G401.6 (cell line): ENCODE measurements at regions not wholly inside any gene's neighbourhood (a gene's known extent, or its start where the extent isn't known, plus 50 kb on each side); places are given as distances from the start of the nearest gene placed in this dataset.
"Not testable (repeated sequence)": the region's sequence is repeated elsewhere in the genome, so short reads cannot be mapped to it uniquely, and the experiment has no call there.

ENCODE experiments used
- FAIRE-seq: peaks from 2 replicates; lab custom pipeline; 2012; peaks lifted over from hg19 to GRCh38; lab: Jason Lieb, UNC

DNA sequence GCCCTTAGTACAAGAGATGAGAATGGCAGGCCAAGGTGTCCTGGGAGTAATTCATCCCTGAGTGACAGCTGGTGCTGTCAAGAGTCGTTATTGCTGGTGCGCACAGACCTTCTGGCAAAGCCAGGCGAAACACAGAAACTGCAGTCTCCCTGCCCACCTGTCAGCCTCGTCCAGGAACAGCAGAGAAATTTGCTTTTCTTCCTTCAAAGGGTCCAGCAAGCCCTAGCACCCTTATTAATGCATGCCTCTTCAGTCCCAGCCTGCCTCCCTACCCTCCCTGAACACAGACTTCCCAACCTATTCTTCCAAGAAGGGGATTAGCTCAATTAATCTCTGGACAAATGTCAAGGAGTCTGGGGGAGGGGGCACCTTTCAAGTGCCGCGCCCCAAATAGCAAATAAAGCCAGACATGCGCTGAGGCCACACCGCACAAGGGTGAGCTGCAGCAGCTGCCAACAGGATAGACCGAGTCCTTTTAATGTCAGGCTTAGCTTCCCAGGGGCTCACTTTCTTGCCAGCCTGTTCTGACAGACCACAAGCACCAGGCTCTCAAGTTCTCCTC, 250.7 kb upstream of the RASGEF1B start:
- no peak for FAIRE-seq

- no peak for FAIRE-seq
Measured at GRCh38 chr4:81715757-81716156, 244.1 kb upstream of the RASGEF1B start.

GRCh38 chr4:81715357-81715756, 243.7 kb upstream of the RASGEF1B start:
- FAIRE-seq = not testable (repeated sequence)

GRCh38 chr4:81714291-81714690, 242.6 kb upstream of the RASGEF1B start:
- no peak for FAIRE-seq

DNA sequence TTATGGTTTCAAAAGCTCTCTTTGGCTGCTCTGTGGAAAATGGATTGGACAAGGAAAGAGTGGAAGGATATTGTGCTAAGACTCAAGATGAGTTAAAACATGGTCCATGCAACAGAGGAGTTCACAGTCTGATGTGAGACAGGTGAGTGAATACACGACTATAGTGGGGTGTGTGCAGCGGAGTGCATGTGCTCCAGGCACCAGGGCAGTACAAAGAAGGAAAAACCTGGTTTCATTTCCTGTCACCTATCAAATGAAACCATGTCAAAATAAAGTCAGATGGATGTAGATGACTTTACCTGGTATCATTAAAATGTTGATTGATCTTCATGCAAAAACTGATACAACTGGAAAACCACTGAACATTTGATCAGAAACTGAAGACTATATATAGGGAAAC, 241.0 kb upstream of the RASGEF1B start:
- no peak for FAIRE-seq

DNA sequence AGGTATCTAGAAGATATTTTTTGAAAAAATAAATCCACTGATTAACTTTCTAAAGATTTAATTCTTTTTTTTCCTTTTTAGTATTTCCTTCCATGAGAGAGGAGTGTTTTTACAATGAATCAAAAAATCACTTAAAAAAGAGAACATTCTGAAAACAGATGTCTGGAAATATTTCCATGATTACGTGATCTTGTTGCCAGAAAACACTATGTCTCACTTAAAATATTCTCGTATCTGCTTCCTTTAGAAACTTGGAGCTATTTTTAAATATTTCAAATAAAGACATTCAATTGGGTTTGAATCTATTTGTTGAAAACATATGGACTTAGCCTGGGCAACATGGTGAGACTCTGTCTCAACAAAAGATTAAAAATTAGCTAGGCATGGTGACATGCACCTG, 232.8 kb upstream of the RASGEF1B start:
- FAIRE-seq = no peak

DNA sequence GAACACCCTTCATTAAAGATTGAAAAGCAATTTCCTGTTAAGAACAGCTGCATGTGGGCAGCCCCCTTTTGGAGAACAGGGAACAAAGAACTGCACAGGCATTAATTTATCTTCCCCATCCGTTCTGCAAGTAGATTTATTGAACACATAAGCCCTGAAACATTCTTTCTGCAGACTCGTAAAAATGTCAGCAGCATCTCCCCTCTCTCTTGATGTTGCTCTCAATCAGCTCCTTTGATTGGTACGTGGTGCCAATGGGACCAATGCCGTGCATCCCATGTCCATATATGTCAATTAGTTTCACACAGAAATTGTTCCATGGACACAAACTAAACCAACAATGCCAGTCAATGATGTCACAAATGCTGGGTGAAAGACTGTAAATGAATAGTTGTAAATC, 228.5 kb upstream of the RASGEF1B start:
- no peak for FAIRE-seq

DNA sequence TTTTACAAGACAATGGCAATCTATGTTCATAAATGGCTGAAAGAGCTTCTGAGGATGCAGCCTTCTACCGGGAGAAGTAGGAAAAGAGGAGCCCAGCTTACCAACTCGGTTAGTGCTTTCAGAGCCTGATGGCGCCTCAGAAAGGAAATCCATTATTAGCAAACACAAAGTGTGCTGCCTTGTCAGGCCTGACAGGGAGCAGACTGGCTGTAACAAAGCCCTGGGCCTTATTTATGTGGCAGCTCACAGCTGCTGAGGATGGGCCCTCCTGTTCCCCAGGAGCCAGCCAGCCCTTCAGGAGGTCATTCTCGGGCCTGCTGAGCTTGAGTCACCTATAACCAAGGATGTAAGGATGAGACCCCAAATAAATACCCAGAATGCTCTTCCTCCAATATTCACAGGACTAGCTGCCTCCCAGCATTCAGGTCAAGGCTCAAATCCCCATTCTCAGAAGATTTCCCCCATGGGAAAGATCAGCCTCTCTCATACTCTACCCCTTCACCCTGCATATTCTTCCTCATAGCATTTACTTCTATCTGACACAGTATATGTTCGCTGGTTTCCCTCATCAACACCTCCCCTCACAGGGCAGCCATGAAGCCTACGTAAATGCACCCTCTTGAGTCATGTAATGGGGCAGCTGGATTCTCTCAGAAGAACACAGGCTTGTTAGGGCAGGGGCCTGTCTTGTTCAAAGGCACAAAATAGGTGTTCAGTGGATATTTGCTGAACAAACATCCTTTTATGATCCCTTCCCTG, 227.0 kb upstream of the RASGEF1B start:
- FAIRE-seq = no peak

- no peak for FAIRE-seq
Measured at GRCh38 chr4:81694176-81694913, 222.6 kb upstream of the RASGEF1B start.

DNA sequence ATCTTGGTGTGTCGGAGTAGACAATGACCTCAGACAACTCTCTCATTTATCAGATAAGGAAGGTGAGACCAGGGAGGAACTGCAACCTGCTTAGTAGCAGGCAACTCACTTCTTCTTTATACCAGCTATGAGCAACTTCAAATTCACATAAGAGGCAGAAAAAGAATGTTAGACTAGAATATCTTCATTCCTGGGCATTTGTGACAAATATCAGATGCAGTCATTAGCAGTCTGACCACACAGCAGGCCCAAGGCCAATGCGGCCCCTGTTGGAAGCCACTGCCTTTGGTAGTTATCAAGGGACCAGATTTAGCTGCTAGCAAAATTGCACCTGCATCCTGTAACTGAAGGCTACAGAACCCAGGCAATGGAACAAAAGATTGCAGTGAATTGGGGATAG, 219.2 kb upstream of the RASGEF1B start:
- no peak for FAIRE-seq

DNA sequence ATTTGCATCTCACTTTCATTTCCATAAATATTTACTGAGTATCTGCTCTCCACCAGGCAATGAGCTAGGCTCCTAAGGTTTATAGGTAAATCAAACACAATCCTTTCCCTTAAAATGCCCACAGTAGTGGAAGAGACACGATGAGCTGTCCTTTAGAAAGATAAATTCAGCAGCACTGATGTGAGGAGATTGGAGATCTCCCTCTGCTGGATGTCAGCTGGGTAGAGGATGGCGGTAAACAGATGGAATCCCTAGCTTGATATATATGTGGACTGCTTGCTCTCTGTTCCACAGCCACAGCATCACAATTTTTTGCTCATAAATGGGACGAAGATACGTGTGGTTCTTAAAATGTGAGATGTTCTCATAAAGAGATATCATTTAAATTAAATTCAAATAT, 216.4 kb upstream of the RASGEF1B start:
- FAIRE-seq = no peak

- no peak for FAIRE-seq
Measured at GRCh38 chr4:81687471-81687870, 215.8 kb upstream of the RASGEF1B start.

DNA sequence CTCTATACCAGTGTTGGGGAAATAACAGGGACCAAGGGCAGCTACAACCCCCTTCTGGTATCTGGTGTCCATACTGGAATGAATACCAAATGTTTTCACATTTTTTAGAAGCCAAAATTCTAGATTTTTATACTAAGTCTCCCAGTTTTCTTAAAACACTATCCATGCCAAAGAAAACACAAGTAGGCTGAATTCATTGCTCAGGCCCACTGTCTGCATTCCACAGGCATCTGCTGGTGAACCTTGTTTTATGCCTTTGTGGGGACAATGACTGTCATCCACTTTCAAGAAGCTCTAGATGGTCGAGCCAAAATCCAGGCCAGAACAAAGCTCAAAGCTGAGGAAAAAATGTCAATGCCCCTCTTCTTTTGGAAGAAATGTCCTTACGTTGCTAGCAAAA, 213.4 kb upstream of the RASGEF1B start:
- no peak for FAIRE-seq

- no peak for FAIRE-seq
Measured at GRCh38 chr4:81684352-81684751, 212.6 kb upstream of the RASGEF1B start.

GRCh38 chr4:81682492-81682891, 210.8 kb upstream of the RASGEF1B start:
- FAIRE-seq = no peak

DNA sequence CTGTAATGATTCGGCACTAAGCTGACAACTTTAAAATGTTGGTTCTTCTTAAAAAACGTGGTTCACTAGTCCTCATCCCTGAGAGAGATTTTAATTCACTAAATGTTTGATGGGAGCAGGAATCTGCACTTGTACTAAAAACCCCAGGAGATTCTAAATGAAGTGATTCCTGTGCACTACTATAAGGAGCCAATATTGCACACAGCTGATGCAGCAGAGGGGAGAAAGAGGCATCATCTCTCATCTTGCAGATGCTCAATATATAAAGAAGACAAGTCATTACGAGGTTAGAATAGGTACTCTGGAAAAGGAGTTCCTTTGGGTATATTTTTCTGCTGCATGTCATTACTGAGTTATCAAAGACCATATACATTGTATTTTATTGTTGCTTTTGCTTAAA, 207.6 kb upstream of the RASGEF1B start:
- FAIRE-seq = no peak

GRCh38 chr4:81678801-81679200, 207.1 kb upstream of the RASGEF1B start:
- no peak for FAIRE-seq

DNA sequence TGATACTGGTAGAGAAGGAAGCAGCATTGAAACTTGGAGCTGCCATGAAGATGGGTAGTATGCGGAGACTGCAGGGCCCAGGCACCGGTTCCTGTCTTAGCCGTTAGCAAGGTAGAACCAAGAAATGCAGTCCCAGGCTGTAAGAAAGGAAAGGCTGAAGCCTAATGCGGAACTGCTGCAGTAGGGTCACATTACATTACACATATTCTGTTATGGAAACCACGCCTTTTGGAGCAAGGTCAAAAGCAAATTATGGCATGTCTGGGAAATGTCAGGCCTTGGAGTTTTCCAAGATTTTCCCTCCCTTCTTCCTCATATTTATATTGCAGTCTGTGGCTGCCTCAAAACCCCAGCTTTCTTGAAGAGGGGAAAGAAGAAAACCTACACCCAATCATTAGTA, 204.8 kb upstream of the RASGEF1B start:
- no peak for FAIRE-seq

GRCh38 chr4:81675791-81676393, 204.2 kb upstream of the RASGEF1B start:
- no peak for FAIRE-seq

DNA sequence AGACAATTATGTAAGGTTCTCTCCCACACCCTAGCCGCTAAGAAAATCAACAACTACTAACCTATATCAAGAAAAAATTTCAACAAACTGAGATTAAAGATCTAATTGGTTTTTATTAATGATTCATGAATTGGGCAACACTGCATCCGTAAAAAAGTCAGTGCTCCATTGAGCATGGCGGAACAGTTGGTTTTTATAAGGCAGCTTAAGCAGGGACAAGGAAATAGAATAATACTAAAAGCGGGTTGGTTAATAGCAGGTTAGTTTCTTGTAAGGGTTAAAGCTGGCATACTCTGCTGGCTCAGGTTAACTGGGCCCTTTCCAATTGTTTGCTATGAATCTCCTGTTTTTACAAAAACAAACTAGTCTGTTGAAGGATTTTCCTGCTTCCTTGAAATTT, 202.3 kb upstream of the RASGEF1B start:
- no peak for FAIRE-seq

- not testable (repeated sequence) for FAIRE-seq
Measured at GRCh38 chr4:81668328-81668727, 196.6 kb upstream of the RASGEF1B start.

- no peak for FAIRE-seq
Measured at GRCh38 chr4:81667539-81667938, 195.8 kb upstream of the RASGEF1B start.

DNA sequence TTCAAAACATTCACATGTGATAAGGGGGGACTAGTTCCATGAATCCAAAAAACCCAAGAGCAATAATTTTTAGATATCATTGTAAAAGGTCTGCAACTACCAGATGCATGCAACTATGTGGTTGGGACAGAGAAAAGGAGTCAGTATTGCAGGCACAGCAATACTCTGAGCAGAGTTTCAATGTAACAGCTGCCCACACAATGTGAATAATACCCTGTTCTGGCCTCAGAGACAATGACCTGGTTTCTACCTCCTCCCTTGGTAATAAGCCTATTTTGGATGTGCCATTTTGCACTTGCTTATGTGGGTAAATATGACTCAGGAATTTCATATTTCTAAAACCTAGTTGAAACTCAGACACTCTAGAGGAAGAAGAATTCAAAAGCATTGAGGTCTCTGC, 194.8 kb upstream of the RASGEF1B start:
- no peak for FAIRE-seq
